ENCODE measurements at regions not wholly inside any gene's neighbourhood (a gene's known extent, or its start where the extent isn't known, plus 50 kb on each side); places are given as distances from the start of the nearest gene placed in this dataset.

DNA sequence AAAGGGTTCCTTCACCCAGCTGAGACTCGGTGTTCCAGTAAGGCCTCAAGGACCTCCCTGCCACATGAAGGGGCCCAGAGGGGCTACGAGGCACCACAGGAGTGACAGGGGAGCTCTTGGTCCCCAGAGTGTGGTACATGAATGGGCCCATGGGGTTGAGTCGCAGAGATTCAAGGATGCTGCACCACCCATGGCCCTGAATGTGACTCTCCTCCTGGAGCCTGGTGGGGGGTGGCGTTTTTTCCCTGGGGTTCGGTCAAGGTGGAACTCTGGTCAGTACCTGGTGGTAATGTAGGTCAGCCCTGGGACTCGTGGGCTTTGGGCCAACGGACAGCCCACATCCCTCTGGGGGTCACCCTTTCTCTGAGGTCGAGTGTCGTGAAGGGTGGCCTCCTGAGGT is 204.0 kb downstream of the UBE3A start:
- TF ChIP-seq, protein P1, sequence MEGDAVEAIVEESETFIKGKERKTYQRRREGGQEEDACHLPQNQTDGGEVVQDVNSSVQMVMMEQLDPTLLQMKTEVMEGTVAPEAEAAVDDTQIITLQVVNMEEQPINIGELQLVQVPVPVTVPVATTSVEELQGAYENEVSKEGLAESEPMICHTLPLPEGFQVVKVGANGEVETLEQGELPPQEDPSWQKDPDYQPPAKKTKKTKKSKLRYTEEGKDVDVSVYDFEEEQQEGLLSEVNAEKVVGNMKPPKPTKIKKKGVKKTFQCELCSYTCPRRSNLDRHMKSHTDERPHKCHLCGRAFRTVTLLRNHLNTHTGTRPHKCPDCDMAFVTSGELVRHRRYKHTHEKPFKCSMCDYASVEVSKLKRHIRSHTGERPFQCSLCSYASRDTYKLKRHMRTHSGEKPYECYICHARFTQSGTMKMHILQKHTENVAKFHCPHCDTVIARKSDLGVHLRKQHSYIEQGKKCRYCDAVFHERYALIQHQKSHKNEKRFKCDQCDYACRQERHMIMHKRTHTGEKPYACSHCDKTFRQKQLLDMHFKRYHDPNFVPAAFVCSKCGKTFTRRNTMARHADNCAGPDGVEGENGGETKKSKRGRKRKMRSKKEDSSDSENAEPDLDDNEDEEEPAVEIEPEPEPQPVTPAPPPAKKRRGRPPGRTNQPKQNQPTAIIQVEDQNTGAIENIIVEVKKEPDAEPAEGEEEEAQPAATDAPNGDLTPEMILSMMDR (IDR thresholded peaks at IDR 0.05; ENCODE audit: insufficient read depth, low read length): no peak
- TF ChIP-seq, protein P2, sequence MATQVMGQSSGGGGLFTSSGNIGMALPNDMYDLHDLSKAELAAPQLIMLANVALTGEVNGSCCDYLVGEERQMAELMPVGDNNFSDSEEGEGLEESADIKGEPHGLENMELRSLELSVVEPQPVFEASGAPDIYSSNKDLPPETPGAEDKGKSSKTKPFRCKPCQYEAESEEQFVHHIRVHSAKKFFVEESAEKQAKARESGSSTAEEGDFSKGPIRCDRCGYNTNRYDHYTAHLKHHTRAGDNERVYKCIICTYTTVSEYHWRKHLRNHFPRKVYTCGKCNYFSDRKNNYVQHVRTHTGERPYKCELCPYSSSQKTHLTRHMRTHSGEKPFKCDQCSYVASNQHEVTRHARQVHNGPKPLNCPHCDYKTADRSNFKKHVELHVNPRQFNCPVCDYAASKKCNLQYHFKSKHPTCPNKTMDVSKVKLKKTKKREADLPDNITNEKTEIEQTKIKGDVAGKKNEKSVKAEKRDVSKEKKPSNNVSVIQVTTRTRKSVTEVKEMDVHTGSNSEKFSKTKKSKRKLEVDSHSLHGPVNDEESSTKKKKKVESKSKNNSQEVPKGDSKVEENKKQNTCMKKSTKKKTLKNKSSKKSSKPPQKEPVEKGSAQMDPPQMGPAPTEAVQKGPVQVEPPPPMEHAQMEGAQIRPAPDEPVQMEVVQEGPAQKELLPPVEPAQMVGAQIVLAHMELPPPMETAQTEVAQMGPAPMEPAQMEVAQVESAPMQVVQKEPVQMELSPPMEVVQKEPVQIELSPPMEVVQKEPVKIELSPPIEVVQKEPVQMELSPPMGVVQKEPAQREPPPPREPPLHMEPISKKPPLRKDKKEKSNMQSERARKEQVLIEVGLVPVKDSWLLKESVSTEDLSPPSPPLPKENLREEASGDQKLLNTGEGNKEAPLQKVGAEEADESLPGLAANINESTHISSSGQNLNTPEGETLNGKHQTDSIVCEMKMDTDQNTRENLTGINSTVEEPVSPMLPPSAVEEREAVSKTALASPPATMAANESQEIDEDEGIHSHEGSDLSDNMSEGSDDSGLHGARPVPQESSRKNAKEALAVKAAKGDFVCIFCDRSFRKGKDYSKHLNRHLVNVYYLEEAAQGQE (IDR thresholded peaks at IDR 0.05; ENCODE audit: insufficient replicate concordance, low read depth): no peak
- no peak for TF ChIP-seq POLR2AphosphoS5 (IDR thresholded peaks at IDR 0.05; ENCODE audit: low read depth)
- TF ChIP-seq SPI1 (IDR thresholded peaks at IDR 0.05; ENCODE audit: borderline replicate concordance, low read depth): no peak

All from HL-60 (cell line).